ENCODE measurements at regions not wholly inside any gene's neighbourhood (a gene's known extent, or its start where the extent isn't known, plus 50 kb on each side); places are given as distances from the start of the nearest gene placed in this dataset.

DNA sequence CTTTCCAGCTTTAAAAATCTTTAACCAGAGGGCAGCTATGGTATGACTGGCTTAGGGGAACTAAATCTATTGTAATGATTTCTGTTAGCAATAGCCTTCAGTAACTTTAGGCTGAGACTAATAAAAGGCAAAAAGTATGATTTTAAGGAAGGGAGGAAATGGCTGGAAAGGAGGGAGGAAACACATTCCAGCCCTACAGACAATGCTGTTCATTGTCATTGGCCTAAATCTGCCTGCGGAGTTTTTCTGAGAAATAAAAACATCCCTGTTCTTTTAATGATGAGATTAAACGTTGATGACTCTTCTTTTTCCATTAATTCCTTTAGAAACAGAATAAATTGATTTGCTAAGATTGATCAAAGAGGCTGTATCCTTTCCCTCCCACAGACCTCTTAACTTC is 99.6 kb upstream of the GRAMD1B start:
- TF ChIP-seq POLR2A (IDR thresholded peaks at IDR 0.05): no peak
- TF ChIP-seq, protein P1, sequence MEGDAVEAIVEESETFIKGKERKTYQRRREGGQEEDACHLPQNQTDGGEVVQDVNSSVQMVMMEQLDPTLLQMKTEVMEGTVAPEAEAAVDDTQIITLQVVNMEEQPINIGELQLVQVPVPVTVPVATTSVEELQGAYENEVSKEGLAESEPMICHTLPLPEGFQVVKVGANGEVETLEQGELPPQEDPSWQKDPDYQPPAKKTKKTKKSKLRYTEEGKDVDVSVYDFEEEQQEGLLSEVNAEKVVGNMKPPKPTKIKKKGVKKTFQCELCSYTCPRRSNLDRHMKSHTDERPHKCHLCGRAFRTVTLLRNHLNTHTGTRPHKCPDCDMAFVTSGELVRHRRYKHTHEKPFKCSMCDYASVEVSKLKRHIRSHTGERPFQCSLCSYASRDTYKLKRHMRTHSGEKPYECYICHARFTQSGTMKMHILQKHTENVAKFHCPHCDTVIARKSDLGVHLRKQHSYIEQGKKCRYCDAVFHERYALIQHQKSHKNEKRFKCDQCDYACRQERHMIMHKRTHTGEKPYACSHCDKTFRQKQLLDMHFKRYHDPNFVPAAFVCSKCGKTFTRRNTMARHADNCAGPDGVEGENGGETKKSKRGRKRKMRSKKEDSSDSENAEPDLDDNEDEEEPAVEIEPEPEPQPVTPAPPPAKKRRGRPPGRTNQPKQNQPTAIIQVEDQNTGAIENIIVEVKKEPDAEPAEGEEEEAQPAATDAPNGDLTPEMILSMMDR (IDR thresholded peaks at IDR 0.05 in 4 of 5, conservative IDR thresholded peaks at IDR 0.05 in 1 of 5): no peak
